Panc1 (cell line): ENCODE measurements at regions not wholly inside any gene's neighbourhood (a gene's known extent, or its start where the extent isn't known, plus 50 kb on each side); places are given as distances from the start of the nearest gene placed in this dataset.

Experiments
- ATAC-seq: fragments of 200-7000 bp; cut with Tn5 transposase; 2 replicates; pipeline ENCODE4 v1.9.1; 2020; ENCODE audit warnings: mild to moderate bottlenecking, moderate library complexity
- BruUV-seq: library from RNA; stranded (reverse); fragments of 400-500 nt; replicated peaks from 2 replicates; lab custom pipeline; 2021; lab: Mats Ljungman, UMichigan
- CTCF ChIA-PET: fragments of 300-600 bp; sonication (Branson Sonifier 250); formaldehyde crosslinking; loops from one replicate; lab custom pipeline; 2022; ENCODE audit warnings: antibody characterized with exemption; lab: Charles Lee
- POLR2A ChIA-PET: fragments of 300-600 bp; sonication (Branson Sonifier 250); formaldehyde crosslinking; loops from one replicate; lab custom pipeline; 2022; ENCODE audit warnings: antibody characterized with exemption; lab: Charles Lee
- DNase-seq: peaks from one replicate; pipeline ENCODE4 v3.0.0-alpha.2; 2010; ENCODE audit warnings: low read depth, low spot score
- H3K27ac ChIP-seq: 2 replicates; pipeline ENCODE4 v1.5.1; 2011; ENCODE audit warnings: mild to moderate bottlenecking, low read length, inconsistent platforms
- H3K27me3 ChIP-seq: fragments of 200-500 bp; sonication (Bioruptor generic); 2 replicates; pipeline ENCODE4 v1.6.0; 2014; ENCODE audit warnings: low read length, inconsistent platforms; ENCODE audit not compliant: control insufficient read depth, insufficient read depth
- H3K36me3 ChIP-seq: fragments of 200-500 bp; sonication (Bioruptor generic); 2 replicates; pipeline ENCODE4 v1.5.1; 2014; ENCODE audit warnings: inconsistent platforms, mild to moderate bottlenecking, low read length, moderate library complexity; ENCODE audit not compliant: control insufficient read depth, insufficient read depth
- H3K4me1 ChIP-seq: 2 replicates; pipeline ENCODE4 v1.5.1; 2011; ENCODE audit warnings: inconsistent platforms, mild to moderate bottlenecking, low read length, moderate library complexity; ENCODE audit not compliant: control insufficient read depth, insufficient read depth
- H3K4me3 ChIP-seq, 2 experiments: 2 replicates each; pipeline ENCODE4 v1.5.1; 2011 to 2012; ENCODE audit warnings: low read depth in 2 of 2, low read length in 2 of 2, mild to moderate bottlenecking in 2 of 2, inconsistent platforms in 1 of 2, moderate library complexity in 1 of 2
- H3K9me3 ChIP-seq: fragments of 200-500 bp; sonication (Bioruptor generic); 2 replicates; pipeline ENCODE4 v1.5.1; 2014; ENCODE audit warnings: low read depth, mild to moderate bottlenecking, inconsistent platforms, low read length, moderate library complexity; ENCODE audit not compliant: control insufficient read depth, insufficient read depth
- POLR2AphosphoS5 ChIP-seq: IDR thresholded peaks from 2 replicates; pipeline ENCODE4 v1.6.1; 2012; ENCODE audit warnings: mild to moderate bottlenecking, low read depth, low read length, moderate library complexity
- SIN3A ChIP-seq: IDR thresholded peaks from 2 replicates; pipeline ENCODE4 v1.6.1; 2012; ENCODE audit warnings: low read depth, mild to moderate bottlenecking, low read length, moderate library complexity, borderline replicate concordance; ENCODE audit not compliant: insufficient read depth
- TCF7L2 ChIP-seq: IDR thresholded peaks from 2 replicates; pipeline ENCODE4 v1.6.1; 2011; ENCODE audit warnings: mild to moderate bottlenecking, low read depth, low read length, inconsistent platforms
- in situ Hi-C: cut with HindIII; loops from 2 replicates; pipeline ENCODE4 v1.10.0; 2016; ENCODE audit warnings: low sequenced_read_pairs, low pct_unique_long_range_greater_than_20kb
- intact Hi-C: fragments of 100-400 bp; cut with micrococcal nuclease; formaldehyde crosslinking; loops from one replicate; pipeline ENCODE4 v1.10.0; 2022; ENCODE audit not compliant: unreplicated experiment
- TF ChIP-seq, protein P1 (sequence below): fragments of 450-650 bp; IDR thresholded peaks from 2 replicates; pipeline ENCODE4 v1.5.1; 2017; ENCODE audit warnings: mild to moderate bottlenecking
- TF ChIP-seq, protein P2 (sequence below), 2 experiments: IDR thresholded peaks; 2 replicates each; pipeline ENCODE4 v1.6.1; 2011 to 2012; ENCODE audit warnings: low read depth in 2 of 2, control low read depth in 1 of 2, low read length in 1 of 2, mild to moderate bottlenecking in 1 of 2, moderate library complexity in 1 of 2; ENCODE audit not compliant: insufficient read depth in 1 of 2

DNA sequence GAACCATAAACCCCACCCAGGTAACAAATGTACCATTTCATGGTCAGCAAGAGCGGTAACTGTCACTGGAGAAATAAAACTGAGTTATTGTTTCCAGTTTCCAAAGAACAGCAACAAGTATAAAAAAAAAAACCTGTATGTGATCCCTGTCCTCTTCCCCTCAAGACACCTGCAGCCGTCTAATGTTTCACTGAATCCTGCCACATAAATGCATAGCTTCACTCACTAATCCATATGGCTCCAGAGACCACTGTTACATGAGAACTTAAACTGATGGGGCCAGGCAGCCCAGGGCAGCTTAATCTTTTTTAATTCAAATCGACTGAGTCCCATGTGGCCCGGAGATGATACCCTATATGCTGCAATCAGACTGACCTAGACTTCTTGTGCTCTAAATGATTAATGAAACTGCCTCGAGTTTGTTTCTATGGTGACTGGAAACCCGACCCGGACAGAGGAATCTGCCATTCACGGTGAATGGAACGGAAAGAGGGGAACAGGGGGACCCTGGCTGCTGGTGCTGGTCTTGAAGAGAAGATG is 60.9 kb upstream of the SIX2 start:
- Histone ChIP-seq H3K9me3 (no peaks in the 10 kb centered on the region), H3K4me1 (no peaks in the 10 kb centered on the region), H3K36me3 (no peaks in the 10 kb centered on the region), H3K27ac (no peak overlapping the region), H3K4me3 (no peak overlapping the region), H3K27me3 (peaks cover 17% of the 10 kb centered on the region; the same call in 1 of the 2 replicates)
- ATAC-seq: no peak
- no peak for TF ChIP-seq POLR2AphosphoS5
- TF ChIP-seq TCF7L2: no peak
- TF ChIP-seq, protein P1, sequence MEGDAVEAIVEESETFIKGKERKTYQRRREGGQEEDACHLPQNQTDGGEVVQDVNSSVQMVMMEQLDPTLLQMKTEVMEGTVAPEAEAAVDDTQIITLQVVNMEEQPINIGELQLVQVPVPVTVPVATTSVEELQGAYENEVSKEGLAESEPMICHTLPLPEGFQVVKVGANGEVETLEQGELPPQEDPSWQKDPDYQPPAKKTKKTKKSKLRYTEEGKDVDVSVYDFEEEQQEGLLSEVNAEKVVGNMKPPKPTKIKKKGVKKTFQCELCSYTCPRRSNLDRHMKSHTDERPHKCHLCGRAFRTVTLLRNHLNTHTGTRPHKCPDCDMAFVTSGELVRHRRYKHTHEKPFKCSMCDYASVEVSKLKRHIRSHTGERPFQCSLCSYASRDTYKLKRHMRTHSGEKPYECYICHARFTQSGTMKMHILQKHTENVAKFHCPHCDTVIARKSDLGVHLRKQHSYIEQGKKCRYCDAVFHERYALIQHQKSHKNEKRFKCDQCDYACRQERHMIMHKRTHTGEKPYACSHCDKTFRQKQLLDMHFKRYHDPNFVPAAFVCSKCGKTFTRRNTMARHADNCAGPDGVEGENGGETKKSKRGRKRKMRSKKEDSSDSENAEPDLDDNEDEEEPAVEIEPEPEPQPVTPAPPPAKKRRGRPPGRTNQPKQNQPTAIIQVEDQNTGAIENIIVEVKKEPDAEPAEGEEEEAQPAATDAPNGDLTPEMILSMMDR: no peak
- TF ChIP-seq, protein P2, sequence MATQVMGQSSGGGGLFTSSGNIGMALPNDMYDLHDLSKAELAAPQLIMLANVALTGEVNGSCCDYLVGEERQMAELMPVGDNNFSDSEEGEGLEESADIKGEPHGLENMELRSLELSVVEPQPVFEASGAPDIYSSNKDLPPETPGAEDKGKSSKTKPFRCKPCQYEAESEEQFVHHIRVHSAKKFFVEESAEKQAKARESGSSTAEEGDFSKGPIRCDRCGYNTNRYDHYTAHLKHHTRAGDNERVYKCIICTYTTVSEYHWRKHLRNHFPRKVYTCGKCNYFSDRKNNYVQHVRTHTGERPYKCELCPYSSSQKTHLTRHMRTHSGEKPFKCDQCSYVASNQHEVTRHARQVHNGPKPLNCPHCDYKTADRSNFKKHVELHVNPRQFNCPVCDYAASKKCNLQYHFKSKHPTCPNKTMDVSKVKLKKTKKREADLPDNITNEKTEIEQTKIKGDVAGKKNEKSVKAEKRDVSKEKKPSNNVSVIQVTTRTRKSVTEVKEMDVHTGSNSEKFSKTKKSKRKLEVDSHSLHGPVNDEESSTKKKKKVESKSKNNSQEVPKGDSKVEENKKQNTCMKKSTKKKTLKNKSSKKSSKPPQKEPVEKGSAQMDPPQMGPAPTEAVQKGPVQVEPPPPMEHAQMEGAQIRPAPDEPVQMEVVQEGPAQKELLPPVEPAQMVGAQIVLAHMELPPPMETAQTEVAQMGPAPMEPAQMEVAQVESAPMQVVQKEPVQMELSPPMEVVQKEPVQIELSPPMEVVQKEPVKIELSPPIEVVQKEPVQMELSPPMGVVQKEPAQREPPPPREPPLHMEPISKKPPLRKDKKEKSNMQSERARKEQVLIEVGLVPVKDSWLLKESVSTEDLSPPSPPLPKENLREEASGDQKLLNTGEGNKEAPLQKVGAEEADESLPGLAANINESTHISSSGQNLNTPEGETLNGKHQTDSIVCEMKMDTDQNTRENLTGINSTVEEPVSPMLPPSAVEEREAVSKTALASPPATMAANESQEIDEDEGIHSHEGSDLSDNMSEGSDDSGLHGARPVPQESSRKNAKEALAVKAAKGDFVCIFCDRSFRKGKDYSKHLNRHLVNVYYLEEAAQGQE (IDR thresholded peaks at IDR 0.05; ENCODE audit: insufficient read depth in 1 of 2, low read depth in 2 of 2, low read length in 1 of 2): no peak
- TF ChIP-seq SIN3A: no peak
- ChIA-PET POLR2A (no interaction called here), CTCF (no interaction called here)
- no TSS peak for BruUV-seq
- no peak for DNase-seq
- intact Hi-C loops (no loop called here), in situ Hi-C loops (no loop called here)

DNA sequence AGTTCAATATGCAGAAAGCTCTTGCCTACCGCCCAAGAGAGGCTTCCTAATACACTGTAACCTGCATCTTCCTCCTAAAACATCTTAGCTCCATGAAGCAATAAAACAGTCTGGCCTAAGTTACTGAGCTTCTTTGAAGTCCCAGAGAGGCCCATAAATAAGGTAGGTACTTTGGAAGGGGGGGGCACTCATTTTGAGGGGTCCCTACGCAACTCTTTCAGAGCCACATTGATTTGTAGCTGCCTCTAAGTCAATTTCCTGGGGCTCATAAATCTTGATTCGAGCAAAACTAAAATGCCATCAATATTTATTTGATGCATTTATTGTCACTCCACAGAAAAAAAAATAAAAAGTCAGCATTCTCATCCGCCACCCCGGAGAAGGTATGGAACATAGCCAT is 60.4 kb upstream of the SIX2 start:
- H3K4me3 ChIP-seq: no peak overlapping the region
- intact Hi-C loops: no loop called here
- no peak overlapping the region for H3K27ac ChIP-seq
- TF ChIP-seq, protein P1: no peak
- TF ChIP-seq, protein P2 (IDR thresholded peaks at IDR 0.05; ENCODE audit: insufficient read depth in 1 of 2, low read depth in 2 of 2, low read length in 1 of 2): no peak
- TF ChIP-seq POLR2AphosphoS5 (no peak), TCF7L2 (no peak), SIN3A (no peak)
- BruUV-seq: no TSS peak
- H3K36me3 ChIP-seq: no peaks in the 10 kb centered on the region
- ChIA-PET POLR2A (no interaction called here), CTCF (no interaction called here)
- ATAC-seq (no peak), DNase-seq (no peak)
- H3K27me3 ChIP-seq: peaks cover 17% of the 10 kb centered on the region; the same call in 1 of the 2 replicates
- no peaks in the 10 kb centered on the region for H3K9me3 ChIP-seq
- in situ Hi-C loops: no loop called here
- no peaks in the 10 kb centered on the region for H3K4me1 ChIP-seq
